Thyroid gland (tissue), 4 donors: ENCODE measurements at regions not wholly inside any gene's neighbourhood (a gene's known extent, or its start where the extent isn't known, plus 50 kb on each side); places are given as distances from the start of the nearest gene placed in this dataset.

Experiments used
- DNase-seq, 2 donors: peaks; one replicate each; pipeline ENCODE4 v3.0.0-alpha.2; 2019
- H3K27ac ChIP-seq, 3 donors: fragments of 200-600 bp; sonication (generic); 1 replicate in 2 of 3; 2 replicates in 1 of 3; pipeline ENCODE4 v1.5.1; 2016 to 2019; ENCODE audit warnings: mild to moderate bottlenecking in 1 of 3, moderate library complexity in 1 of 3
- H3K27me3 ChIP-seq: fragments of 200-600 bp; sonication (generic); one replicate; pipeline ENCODE4 v1.5.1; 2019
- H3K36me3 ChIP-seq, 2 donors: fragments of 200-600 bp; sonication (generic); one replicate each; pipeline ENCODE4 v1.5.1; 2016 to 2019
- H3K4me1 ChIP-seq, 2 donors: fragments of 200-600 bp; sonication (generic); one replicate each; pipeline ENCODE4 v1.5.1; 2017 to 2019
- H3K4me3 ChIP-seq, 3 donors: fragments of 200-600 bp; sonication (generic); replicated peaks in 1 of 3; 1 replicate in 2 of 3; 2 replicates in 1 of 3; pipeline ENCODE4 v1.5.1; 2016; ENCODE audit warnings: mild to moderate bottlenecking in 1 of 3
- H3K9me3 ChIP-seq: fragments of 200-600 bp; sonication (generic); one replicate; pipeline ENCODE4 v1.5.1; 2017
- POLR2A ChIP-seq, 2 donors: fragments of 450-650 bp; IDR thresholded peaks; one replicate each; pipeline ENCODE4 v1.6.1; 2017; ENCODE audit warnings: antibody characterized with exemption in 2 of 2, mild to moderate bottlenecking in 2 of 2, moderate library complexity in 1 of 2
- WGBS, 2 donors: methylation state at CpG; one replicate each; pipeline ENCODE4 v1.1.5; 2017; 5-methylcytosine and 5-hydroxymethylcytosine counted together
- intact Hi-C: fragments of 100-400 bp; cut with DNase I; formaldehyde crosslinking; loops from one replicate; pipeline ENCODE4 v1.15.1; 2023
- TF ChIP-seq, protein P1 (sequence below), 6 experiments: fragments of 200-600 bp in 3 of 6; fragments of 450-650 bp in 3 of 6; sonication (generic) in 3 of 6; IDR thresholded peaks; one replicate each; pipeline ENCODE4 v1.5.1; 2016 to 2019; ENCODE audit warnings: antibody characterized with exemption in 6 of 6, mild to moderate bottlenecking in 2 of 6, inconsistent platforms in 1 of 6, moderate library complexity in 1 of 6

GRCh38 chrX:100479329-100479728 is 69.3 kb upstream of the PCDH19 start:
- H3K9me3 ChIP-seq, result no peaks in the 10 kb centered on the region

GRCh38 chrX:100478714-100479306 is 68.7 kb upstream of the PCDH19 start:
- intact Hi-C loops, result no loop called here
- TF ChIP-seq, protein P1, sequence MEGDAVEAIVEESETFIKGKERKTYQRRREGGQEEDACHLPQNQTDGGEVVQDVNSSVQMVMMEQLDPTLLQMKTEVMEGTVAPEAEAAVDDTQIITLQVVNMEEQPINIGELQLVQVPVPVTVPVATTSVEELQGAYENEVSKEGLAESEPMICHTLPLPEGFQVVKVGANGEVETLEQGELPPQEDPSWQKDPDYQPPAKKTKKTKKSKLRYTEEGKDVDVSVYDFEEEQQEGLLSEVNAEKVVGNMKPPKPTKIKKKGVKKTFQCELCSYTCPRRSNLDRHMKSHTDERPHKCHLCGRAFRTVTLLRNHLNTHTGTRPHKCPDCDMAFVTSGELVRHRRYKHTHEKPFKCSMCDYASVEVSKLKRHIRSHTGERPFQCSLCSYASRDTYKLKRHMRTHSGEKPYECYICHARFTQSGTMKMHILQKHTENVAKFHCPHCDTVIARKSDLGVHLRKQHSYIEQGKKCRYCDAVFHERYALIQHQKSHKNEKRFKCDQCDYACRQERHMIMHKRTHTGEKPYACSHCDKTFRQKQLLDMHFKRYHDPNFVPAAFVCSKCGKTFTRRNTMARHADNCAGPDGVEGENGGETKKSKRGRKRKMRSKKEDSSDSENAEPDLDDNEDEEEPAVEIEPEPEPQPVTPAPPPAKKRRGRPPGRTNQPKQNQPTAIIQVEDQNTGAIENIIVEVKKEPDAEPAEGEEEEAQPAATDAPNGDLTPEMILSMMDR (IDR thresholded peaks at IDR 0.05), result no peak
- TF ChIP-seq POLR2A (IDR thresholded peaks at IDR 0.05), result no peak
- Histone ChIP-seq H3K4me1 (no peaks in the 10 kb centered on the region), H3K27me3 (no peaks in the 10 kb centered on the region), H3K4me3 (no peak overlapping the region), H3K9me3 (no peaks in the 10 kb centered on the region), H3K36me3 (no peaks in the 10 kb centered on the region), H3K27ac (no peak overlapping the region)
- no peak for DNase-seq
- 77 to 92% methylated on average over 1 of the region's 1 CpG for WGBS, 2 donors

More at GRCh38 chrX:100479329-100479728, 69.3 kb upstream of the PCDH19 start:
- Histone ChIP-seq H3K27ac (no peak overlapping the region), H3K27me3 (no peaks in the 10 kb centered on the region), H3K4me1 (no peaks in the 10 kb centered on the region), H3K36me3 (no peaks in the 10 kb centered on the region), H3K4me3 (no peak overlapping the region)
- intact Hi-C loops, result no loop called here
- TF ChIP-seq, protein P1 (IDR thresholded peaks at IDR 0.05), result no peak
- TF ChIP-seq POLR2A (IDR thresholded peaks at IDR 0.05), result no peak
- DNase-seq, result no peak
- WGBS, 2 donors, result 0 to 23% methylated on average over 1 of the region's 1 CpG

- H3K27ac ChIP-seq, result no peak overlapping the region
- no peaks in the 10 kb centered on the region for H3K4me1 ChIP-seq
- 54 to 59% methylated on average over 4 of the region's 4 CpGs for WGBS, 2 donors
- no peaks in the 10 kb centered on the region for H3K36me3 ChIP-seq
- H3K27me3 ChIP-seq, result no peaks in the 10 kb centered on the region
- TF ChIP-seq POLR2A (IDR thresholded peaks at IDR 0.05), result no peak
- TF ChIP-seq, protein P1 (IDR thresholded peaks at IDR 0.05), result no peak
- H3K4me3 ChIP-seq, result no peak overlapping the region
- H3K9me3 ChIP-seq, result no peaks in the 10 kb centered on the region
- intact Hi-C loops, result no loop called here
- no peak for DNase-seq
Observed at GRCh38 chrX:100477958-100478357, 67.9 kb upstream of the PCDH19 start.

- intact Hi-C loops, result no loop called here
- Histone ChIP-seq H3K4me1 (no peaks in the 10 kb centered on the region), H3K27me3 (no peaks in the 10 kb centered on the region), H3K36me3 (no peaks in the 10 kb centered on the region), H3K4me3 (no peak overlapping the region), H3K9me3 (no peaks in the 10 kb centered on the region), H3K27ac (no peak overlapping the region)
- TF ChIP-seq, protein P1 (IDR thresholded peaks at IDR 0.05), result no peak
- TF ChIP-seq POLR2A (IDR thresholded peaks at IDR 0.05), result no peak
- no peak for DNase-seq
- WGBS, 2 donors, result 60 to 76% methylated on average over 2 of the region's 2 CpGs
Observed at GRCh38 chrX:100477467-100477866, 67.4 kb upstream of the PCDH19 start.
